ENCODE measurements at regions not wholly inside any gene's neighbourhood (a gene's known extent, or its start where the extent isn't known, plus 50 kb on each side); places are given as distances from the start of the nearest gene placed in this dataset.

DNA sequence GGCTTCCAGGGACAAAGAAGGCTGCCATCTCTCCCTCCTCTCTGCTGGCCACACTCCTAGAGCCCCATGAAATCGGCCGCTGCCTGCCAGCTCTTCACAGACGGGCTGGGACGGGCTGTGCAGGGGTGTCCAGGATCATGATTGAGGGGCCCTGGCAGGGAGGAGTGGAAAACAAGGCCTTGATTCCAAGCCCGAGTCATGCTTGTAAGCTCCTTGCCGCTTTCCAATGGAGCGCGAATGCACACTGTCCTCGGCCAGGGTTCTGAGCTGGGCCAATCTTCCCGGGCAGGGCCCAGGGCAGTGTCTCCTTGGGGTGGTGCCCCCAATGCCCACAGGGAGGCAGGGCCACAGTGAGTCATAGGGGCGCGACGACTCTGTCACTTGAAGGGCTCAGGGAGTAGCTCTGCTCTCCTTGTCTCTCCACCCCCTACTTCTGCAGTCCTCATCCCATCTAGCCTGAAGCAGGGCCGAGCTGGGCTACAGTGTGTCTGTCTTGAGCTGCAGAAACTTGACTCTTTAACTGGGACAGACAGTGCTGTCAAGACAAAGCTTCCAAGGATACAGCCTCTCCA is 186.2 kb upstream of the SVIL start:
- TF ChIP-seq EP300 (IDR thresholded peaks at IDR 0.05; ENCODE audit: low read depth) (no peak), POLR2A (IDR thresholded peaks at IDR 0.05) (no peak), POLR2AphosphoS5 (IDR thresholded peaks at IDR 0.05) (peak in 1 of 3 donors; percentile 42)
- TF ChIP-seq, protein P1, sequence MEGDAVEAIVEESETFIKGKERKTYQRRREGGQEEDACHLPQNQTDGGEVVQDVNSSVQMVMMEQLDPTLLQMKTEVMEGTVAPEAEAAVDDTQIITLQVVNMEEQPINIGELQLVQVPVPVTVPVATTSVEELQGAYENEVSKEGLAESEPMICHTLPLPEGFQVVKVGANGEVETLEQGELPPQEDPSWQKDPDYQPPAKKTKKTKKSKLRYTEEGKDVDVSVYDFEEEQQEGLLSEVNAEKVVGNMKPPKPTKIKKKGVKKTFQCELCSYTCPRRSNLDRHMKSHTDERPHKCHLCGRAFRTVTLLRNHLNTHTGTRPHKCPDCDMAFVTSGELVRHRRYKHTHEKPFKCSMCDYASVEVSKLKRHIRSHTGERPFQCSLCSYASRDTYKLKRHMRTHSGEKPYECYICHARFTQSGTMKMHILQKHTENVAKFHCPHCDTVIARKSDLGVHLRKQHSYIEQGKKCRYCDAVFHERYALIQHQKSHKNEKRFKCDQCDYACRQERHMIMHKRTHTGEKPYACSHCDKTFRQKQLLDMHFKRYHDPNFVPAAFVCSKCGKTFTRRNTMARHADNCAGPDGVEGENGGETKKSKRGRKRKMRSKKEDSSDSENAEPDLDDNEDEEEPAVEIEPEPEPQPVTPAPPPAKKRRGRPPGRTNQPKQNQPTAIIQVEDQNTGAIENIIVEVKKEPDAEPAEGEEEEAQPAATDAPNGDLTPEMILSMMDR (IDR thresholded peaks at IDR 0.05) = no peak
